ENCODE measurements at regions not wholly inside any gene's neighbourhood (a gene's known extent, or its start where the extent isn't known, plus 50 kb on each side); places are given as distances from the start of the nearest gene placed in this dataset.

- Histone ChIP-seq H3K9ac (ENCODE audit: extremely low read depth, low read length, poor library complexity, severe bottlenecking) (no peak overlapping the region), H3K27me3 (ENCODE audit: control insufficient read depth, insufficient read depth, low read length, poor library complexity, severe bottlenecking) (no peaks in the 10 kb centered on the region), H3K9me3 (ENCODE audit: control insufficient read depth, low read length) (peaks cover 13% of the 10 kb centered on the region), H3K4me3 (ENCODE audit: low read length) (no peak overlapping the region), H3K4me1 (ENCODE audit: control insufficient read depth, insufficient read depth, low read length) (no peaks in the 10 kb centered on the region), H3K27ac (ENCODE audit: low read depth, low read length) (no peak overlapping the region), H3K36me3 (ENCODE audit: control insufficient read depth, insufficient read depth, low read length) (no peaks in the 10 kb centered on the region)
- 93 to 94% methylated on average over 13 to 16 of the region's 16 CpGs for WGBS, 2 experiments (ENCODE audit: insufficient coverage in 1 of 2, insufficient read length in 1 of 2)
- H3K9me3 Mint-ChIP-seq = peaks cover 13% of the 10 kb centered on the region
- peaks cover 12% of the 10 kb centered on the region for H3K4me1 Mint-ChIP-seq
- TF ChIP-seq CTCF (conservative IDR thresholded peaks at IDR 0.05) = no peak
- H3K27ac Mint-ChIP-seq = no peak overlapping the region
- no peak for DNase-seq
- H3K36me3 Mint-ChIP-seq (ENCODE audit: low read depth) = peaks cover 6% of the 10 kb centered on the region
- no peak overlapping the region for H3K4me3 Mint-ChIP-seq
- H3K27me3 Mint-ChIP-seq (ENCODE audit: insufficient read depth) = no peaks in the 10 kb centered on the region
Measured at GRCh38 chr16:85544016-85544415, 69.1 kb upstream of the GSE1 start.

- H3K36me3 ChIP-seq (ENCODE audit: control insufficient read depth, insufficient read depth, low read length) = no peaks in the 10 kb centered on the region
- H3K4me1 ChIP-seq (ENCODE audit: control insufficient read depth, insufficient read depth, low read length) = no peaks in the 10 kb centered on the region
- H3K9me3 Mint-ChIP-seq = peaks cover 10% of the 10 kb centered on the region
- 86 to 91% methylated on average over 16 of the region's 16 CpGs for WGBS, 2 experiments (ENCODE audit: insufficient coverage in 1 of 2, insufficient read length in 1 of 2)
- TF ChIP-seq CTCF (conservative IDR thresholded peaks at IDR 0.05) = no peak
- no peak overlapping the region for H3K4me3 ChIP-seq (ENCODE audit: low read length)
- H3K36me3 Mint-ChIP-seq (ENCODE audit: low read depth) = peaks cover 4% of the 10 kb centered on the region
- H3K27ac ChIP-seq (ENCODE audit: low read depth, low read length) = peak overlapping the region; percentile 53
- H3K27ac Mint-ChIP-seq = no peak overlapping the region
- DNase-seq = no peak
- peaks cover 9% of the 10 kb centered on the region for H3K9me3 ChIP-seq (ENCODE audit: control insufficient read depth, low read length)
- peaks cover 12% of the 10 kb centered on the region for H3K4me1 Mint-ChIP-seq
- no peaks in the 10 kb centered on the region for H3K27me3 ChIP-seq (ENCODE audit: control insufficient read depth, insufficient read depth, low read length, poor library complexity, severe bottlenecking)
- H3K27me3 Mint-ChIP-seq (ENCODE audit: insufficient read depth) = no peaks in the 10 kb centered on the region
- no peak overlapping the region for H3K9ac ChIP-seq (ENCODE audit: extremely low read depth, low read length, poor library complexity, severe bottlenecking)
- no peak overlapping the region for H3K4me3 Mint-ChIP-seq
Measured at GRCh38 chr16:85544668-85545067, 68.5 kb upstream of the GSE1 start.

GRCh38 chr16:85545227-85545818 lies 67.8 kb upstream of the GSE1 start:
- 97 to 100% methylated on average over 6 to 7 of the region's 7 CpGs for WGBS, 2 experiments (ENCODE audit: insufficient coverage in 1 of 2, insufficient read length in 1 of 2)
- Mint-ChIP-seq H3K27ac (no peak overlapping the region), H3K4me1 (peaks cover 12% of the 10 kb centered on the region), H3K9me3 (peaks cover 4% of the 10 kb centered on the region), H3K36me3 (ENCODE audit: low read depth) (no peaks in the 10 kb centered on the region), H3K4me3 (no peak overlapping the region), H3K27me3 (ENCODE audit: insufficient read depth) (no peaks in the 10 kb centered on the region)
- peaks cover 3% of the 10 kb centered on the region for H3K9me3 ChIP-seq (ENCODE audit: control insufficient read depth, low read length)
- no peak overlapping the region for H3K4me3 ChIP-seq (ENCODE audit: low read length)
- TF ChIP-seq CTCF (conservative IDR thresholded peaks at IDR 0.05) = no peak
- H3K27ac ChIP-seq (ENCODE audit: low read depth, low read length) = no peak overlapping the region
- H3K4me1 ChIP-seq (ENCODE audit: control insufficient read depth, insufficient read depth, low read length) = no peaks in the 10 kb centered on the region
- no peaks in the 10 kb centered on the region for H3K36me3 ChIP-seq (ENCODE audit: control insufficient read depth, insufficient read depth, low read length)
- DNase-seq = no peak
- H3K9ac ChIP-seq (ENCODE audit: extremely low read depth, low read length, poor library complexity, severe bottlenecking) = no peak overlapping the region
- H3K27me3 ChIP-seq (ENCODE audit: control insufficient read depth, insufficient read depth, low read length, poor library complexity, severe bottlenecking) = no peaks in the 10 kb centered on the region

Data from endodermal cell (in vitro differentiated cells).